Smooth muscle cell (in vitro differentiated cells): ENCODE measurements at regions not wholly inside any gene's neighbourhood (a gene's known extent, or its start where the extent isn't known, plus 50 kb on each side); places are given as distances from the start of the nearest gene placed in this dataset.

Experiments used
- DNase-seq: peaks from one replicate; lab custom pipeline; 2025; ENCODE audit not compliant: unreplicated experiment; lab: John Stamatoyannopoulos, UW
- H2AFZ ChIP-seq: fragments of 200-600 bp; sonication (generic); 2 replicates; pipeline ENCODE4 v1.6.0; 2016; ENCODE audit warnings: antibody characterized with exemption, low read depth, mild to moderate bottlenecking
- H3F3A ChIP-seq: fragments of 200-600 bp; sonication (generic); 2 replicates; pipeline ENCODE4 v1.6.0; 2017; ENCODE audit warnings: antibody characterized with exemption, low read depth
- H3K27ac ChIP-seq: fragments of 200-600 bp; sonication (generic); 2 replicates; pipeline ENCODE4 v1.5.1; 2016; ENCODE audit warnings: low read depth, mild to moderate bottlenecking
- H3K27me3 ChIP-seq: fragments of 200-600 bp; sonication (generic); 2 replicates; pipeline ENCODE4 v1.6.1; 2016; ENCODE audit warnings: low read depth, mild to moderate bottlenecking
- H3K36me3 ChIP-seq: fragments of 200-600 bp; sonication (generic); 2 replicates; pipeline ENCODE4 v1.5.1; 2016; ENCODE audit warnings: low read depth
- H3K4me1 ChIP-seq: fragments of 200-600 bp; sonication (generic); 2 replicates; pipeline ENCODE4 v1.5.1; 2016; ENCODE audit warnings: low read depth
- H3K4me2 ChIP-seq: fragments of 200-600 bp; sonication (generic); 2 replicates; pipeline ENCODE4 v1.6.0; 2016; ENCODE audit warnings: mild to moderate bottlenecking
- H3K4me3 ChIP-seq: fragments of 200-600 bp; sonication (generic); 2 replicates; pipeline ENCODE4 v1.5.1; 2016; ENCODE audit warnings: mild to moderate bottlenecking
- H3K79me2 ChIP-seq: fragments of 200-600 bp; sonication (generic); 2 replicates; pipeline ENCODE4 v1.6.0; 2016; ENCODE audit warnings: low read depth, mild to moderate bottlenecking
- H3K9ac ChIP-seq: fragments of 200-600 bp; sonication (generic); 2 replicates; pipeline ENCODE4 v1.6.0; 2016; ENCODE audit warnings: low read depth
- H3K9me3 ChIP-seq: fragments of 200-600 bp; sonication (generic); replicated peaks from 2 replicates; pipeline ENCODE4 v1.5.1; 2016; ENCODE audit warnings: low read depth
- H4K20me1 ChIP-seq: fragments of 200-600 bp; sonication (generic); 2 replicates; pipeline ENCODE4 v1.6.0; 2016; ENCODE audit warnings: low read depth
- CTCF ChIP-seq: fragments of 200-600 bp; sonication (generic); IDR thresholded peaks from 2 replicates; pipeline ENCODE4 v1.5.1; 2017; ENCODE audit warnings: borderline replicate concordance, mild to moderate bottlenecking, antibody characterized with exemption; ENCODE audit not compliant: insufficient read depth, poor library complexity, severe bottlenecking
- WGBS: methylation state at CpG from one replicate; pipeline ENCODE4 v1.1.7; 2016; ENCODE audit warnings: low lambda C conversion rate; 5-methylcytosine and 5-hydroxymethylcytosine counted together

DNA sequence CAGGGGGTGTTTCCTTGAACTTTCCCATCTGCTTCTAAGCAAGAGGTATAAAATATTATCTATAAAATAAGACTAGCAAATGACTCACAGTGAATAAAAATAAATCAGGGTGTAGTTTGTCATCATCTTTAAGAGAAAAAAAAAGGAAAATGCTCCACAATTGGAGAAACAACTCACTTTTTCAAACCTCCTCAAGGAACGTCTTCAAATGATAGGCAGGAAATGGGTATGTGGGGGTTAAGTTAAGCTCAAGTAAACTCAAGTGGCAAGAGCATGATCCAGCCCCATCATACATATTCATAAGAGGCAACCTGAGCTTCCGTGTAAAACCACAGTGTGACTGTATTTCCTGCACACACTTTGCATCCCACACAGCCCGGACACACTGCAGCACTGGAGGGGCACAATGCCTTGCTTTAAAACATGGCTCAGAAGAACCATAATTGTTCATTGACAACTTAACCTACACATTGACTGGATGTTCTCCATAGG is 58.5 kb upstream of the CEP85L start:
- WGBS, result 2% methylated on average over 3 of the region's 3 CpGs
- H3K27me3 ChIP-seq, result no peaks in the 10 kb centered on the region
- peak overlapping the region; percentile 83 for H3K4me2 ChIP-seq
- no peaks in the 10 kb centered on the region for H3K9me3 ChIP-seq
- TF ChIP-seq CTCF, result no peak
- peak overlapping the region; percentile 70 for H3K9ac ChIP-seq
- no peak for DNase-seq
- H2AFZ ChIP-seq, result no peak overlapping the region
- peak overlapping the region; percentile 89 for H3K27ac ChIP-seq
- no peaks in the 10 kb centered on the region for H3K36me3 ChIP-seq
- no peaks in the 10 kb centered on the region for H3F3A ChIP-seq
- peaks cover 24% of the 10 kb centered on the region for H3K4me1 ChIP-seq
- no peaks in the 10 kb centered on the region for H4K20me1 ChIP-seq
- H3K79me2 ChIP-seq, result no peaks in the 10 kb centered on the region
- H3K4me3 ChIP-seq, result peak overlapping the region; percentile 36

- Histone ChIP-seq H3K36me3 (no peaks in the 10 kb centered on the region), H2AFZ (peak overlapping the region; percentile 87), H3K4me1 (peaks cover 27% of the 10 kb centered on the region), H3K9ac (peak overlapping the region; percentile 70), H3K27ac (peak overlapping the region; percentile 89), H3K27me3 (no peaks in the 10 kb centered on the region), H3F3A (no peaks in the 10 kb centered on the region), H3K4me2 (peak overlapping the region; percentile 83), H4K20me1 (no peaks in the 10 kb centered on the region), H3K4me3 (peak overlapping the region; percentile 36), H3K79me2 (no peaks in the 10 kb centered on the region), H3K9me3 (no peaks in the 10 kb centered on the region)
- no peak for TF ChIP-seq CTCF
- WGBS, result 28% methylated on average over 5 of the region's 5 CpGs
- DNase-seq, result no peak
These were observed 57.4 kb upstream of the CEP85L start for GRCh38 chr6:118708744-118709143.

DNA sequence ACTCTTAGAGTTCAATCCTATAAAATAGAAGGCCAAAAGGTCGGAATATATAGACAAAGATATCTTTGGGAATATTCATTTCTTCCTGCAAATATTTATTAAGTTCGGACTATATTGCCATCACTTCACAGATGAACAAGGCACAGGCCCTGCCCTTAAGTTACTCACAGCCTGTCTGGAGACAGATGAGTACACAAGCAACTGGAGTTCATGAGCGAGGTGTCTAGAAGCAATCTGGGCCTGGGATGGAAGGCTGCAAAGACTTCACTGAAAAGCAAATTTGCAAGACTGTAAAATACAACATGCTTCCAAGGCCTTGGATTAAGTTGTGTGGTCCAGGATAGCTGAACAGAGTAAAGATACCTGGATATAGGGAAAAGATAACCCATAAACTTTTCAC is 56.7 kb upstream of the CEP85L start:
- Histone ChIP-seq H3K79me2 (no peaks in the 10 kb centered on the region), H3K36me3 (no peaks in the 10 kb centered on the region), H3K9me3 (no peaks in the 10 kb centered on the region), H3K4me1 (peaks cover 27% of the 10 kb centered on the region), H4K20me1 (no peaks in the 10 kb centered on the region), H3K27me3 (no peaks in the 10 kb centered on the region), H3K4me2 (peak overlapping the region; percentile 83), H3F3A (no peaks in the 10 kb centered on the region), H2AFZ (peak overlapping the region; percentile 87), H3K4me3 (no peak overlapping the region), H3K27ac (peak overlapping the region; percentile 89), H3K9ac (peak overlapping the region; percentile 70)
- DNase-seq, result no peak
- no peak for TF ChIP-seq CTCF
- 79% methylated on average over 3 of the region's 3 CpGs for WGBS

DNA sequence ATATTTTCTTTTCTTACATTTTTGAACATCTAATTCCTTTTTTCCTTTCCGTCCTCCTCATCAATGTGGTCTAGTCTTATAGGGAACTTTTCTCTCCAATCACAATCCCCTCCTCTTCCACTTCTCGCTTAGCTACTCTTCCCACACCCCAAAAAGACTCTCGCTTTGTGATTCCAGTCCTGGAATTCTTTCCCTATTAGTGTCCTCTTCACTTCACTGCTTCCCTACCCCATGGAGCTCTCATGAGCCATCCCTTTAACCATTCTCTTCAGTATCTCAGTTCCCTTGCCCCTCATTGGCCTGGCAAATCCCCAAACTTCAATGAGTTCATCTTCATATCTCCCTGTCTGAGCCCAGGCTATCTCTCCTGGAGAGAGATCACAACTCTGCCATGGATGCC is 55.3 kb upstream of the CEP85L start:
- TF ChIP-seq CTCF, result no peak
- Histone ChIP-seq H3K9me3 (no peaks in the 10 kb centered on the region), H3K9ac (no peak overlapping the region), H4K20me1 (no peaks in the 10 kb centered on the region), H3F3A (no peaks in the 10 kb centered on the region), H3K27ac (no peak overlapping the region), H3K4me3 (no peak overlapping the region), H3K27me3 (no peaks in the 10 kb centered on the region), H3K4me1 (peaks cover 27% of the 10 kb centered on the region), H3K79me2 (no peaks in the 10 kb centered on the region), H3K4me2 (peak overlapping the region; percentile 82), H3K36me3 (no peaks in the 10 kb centered on the region), H2AFZ (no peak overlapping the region)
- no peak for DNase-seq
- WGBS, result 82% methylated on average over 3 of the region's 3 CpGs
